Astrocyte (in vitro differentiated cells and primary cell): ENCODE measurements at regions not wholly inside any gene's neighbourhood (a gene's known extent, or its start where the extent isn't known, plus 50 kb on each side); places are given as distances from the start of the nearest gene placed in this dataset.
"Not testable (repeated sequence)": the region's sequence is repeated elsewhere in the genome, so short reads cannot be mapped to it uniquely, and the experiment has no call there.

Experiments used
- CTCF ChIP-seq: IDR thresholded peaks from 2 replicates; pipeline ENCODE4 v1.5.1; 2011; ENCODE audit warnings: low read depth, mild to moderate bottlenecking, inconsistent platforms, low read length, moderate library complexity; ENCODE audit not compliant: insufficient read depth
- EZH2 ChIP-seq: IDR thresholded peaks from 2 replicates; pipeline ENCODE4 v1.6.1; 2012; ENCODE audit warnings: mild to moderate bottlenecking, low read length, inconsistent platforms; ENCODE audit not compliant: insufficient read depth

- TF ChIP-seq CTCF, EZH2: not testable (repeated sequence)
Measured at GRCh38 chr5:53799644-53800043, 239.2 kb downstream of the NDUFS4 start.
